Thyroid gland (tissue), 4 donors: ENCODE measurements at regions not wholly inside any gene's neighbourhood (a gene's known extent, or its start where the extent isn't known, plus 50 kb on each side); places are given as distances from the start of the nearest gene placed in this dataset.
"Not testable (repeated sequence)": the region's sequence is repeated elsewhere in the genome, so short reads cannot be mapped to it uniquely, and the experiment has no call there.

Source experiments
- POLR2A ChIP-seq, 2 donors: fragments of 450-650 bp; IDR thresholded peaks; one replicate each; pipeline ENCODE4 v1.6.1; 2017; ENCODE audit warnings: antibody characterized with exemption in 2 of 2, mild to moderate bottlenecking in 2 of 2, moderate library complexity in 1 of 2
- TF ChIP-seq, protein P1 (sequence below), 6 experiments: fragments of 200-600 bp in 3 of 6; fragments of 450-650 bp in 3 of 6; sonication (generic) in 3 of 6; IDR thresholded peaks; one replicate each; pipeline ENCODE4 v1.5.1; 2016 to 2019; ENCODE audit warnings: antibody characterized with exemption in 6 of 6, mild to moderate bottlenecking in 2 of 6, inconsistent platforms in 1 of 6, moderate library complexity in 1 of 6

- not testable (repeated sequence) for TF ChIP-seq POLR2A (IDR thresholded peaks at IDR 0.05)
- TF ChIP-seq, protein P1, sequence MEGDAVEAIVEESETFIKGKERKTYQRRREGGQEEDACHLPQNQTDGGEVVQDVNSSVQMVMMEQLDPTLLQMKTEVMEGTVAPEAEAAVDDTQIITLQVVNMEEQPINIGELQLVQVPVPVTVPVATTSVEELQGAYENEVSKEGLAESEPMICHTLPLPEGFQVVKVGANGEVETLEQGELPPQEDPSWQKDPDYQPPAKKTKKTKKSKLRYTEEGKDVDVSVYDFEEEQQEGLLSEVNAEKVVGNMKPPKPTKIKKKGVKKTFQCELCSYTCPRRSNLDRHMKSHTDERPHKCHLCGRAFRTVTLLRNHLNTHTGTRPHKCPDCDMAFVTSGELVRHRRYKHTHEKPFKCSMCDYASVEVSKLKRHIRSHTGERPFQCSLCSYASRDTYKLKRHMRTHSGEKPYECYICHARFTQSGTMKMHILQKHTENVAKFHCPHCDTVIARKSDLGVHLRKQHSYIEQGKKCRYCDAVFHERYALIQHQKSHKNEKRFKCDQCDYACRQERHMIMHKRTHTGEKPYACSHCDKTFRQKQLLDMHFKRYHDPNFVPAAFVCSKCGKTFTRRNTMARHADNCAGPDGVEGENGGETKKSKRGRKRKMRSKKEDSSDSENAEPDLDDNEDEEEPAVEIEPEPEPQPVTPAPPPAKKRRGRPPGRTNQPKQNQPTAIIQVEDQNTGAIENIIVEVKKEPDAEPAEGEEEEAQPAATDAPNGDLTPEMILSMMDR (IDR thresholded peaks at IDR 0.05): not testable (repeated sequence)
Observed at GRCh38 chrY:18630571-18630970, 84.1 kb downstream of the HSFY1 start.
